Testis (tissue), 2 donors: ENCODE measurements at regions not wholly inside any gene's neighbourhood (a gene's known extent, or its start where the extent isn't known, plus 50 kb on each side); places are given as distances from the start of the nearest gene placed in this dataset.

Experiments used
- CTCF ChIP-seq, 3 experiments: fragments of 450-650 bp in 2 of 3; fragments of 200-600 bp in 1 of 3; sonication (generic) in 1 of 3; IDR thresholded peaks; one replicate each; pipeline ENCODE4 v1.5.1; 2016 to 2019; ENCODE audit warnings: antibody characterized with exemption in 3 of 3, mild to moderate bottlenecking in 2 of 3, moderate library complexity in 1 of 3
- POLR2A ChIP-seq: fragments of 450-650 bp; IDR thresholded peaks from one replicate; pipeline ENCODE4 v1.6.1; 2017; ENCODE audit warnings: antibody characterized with exemption, mild to moderate bottlenecking, moderate library complexity

DNA sequence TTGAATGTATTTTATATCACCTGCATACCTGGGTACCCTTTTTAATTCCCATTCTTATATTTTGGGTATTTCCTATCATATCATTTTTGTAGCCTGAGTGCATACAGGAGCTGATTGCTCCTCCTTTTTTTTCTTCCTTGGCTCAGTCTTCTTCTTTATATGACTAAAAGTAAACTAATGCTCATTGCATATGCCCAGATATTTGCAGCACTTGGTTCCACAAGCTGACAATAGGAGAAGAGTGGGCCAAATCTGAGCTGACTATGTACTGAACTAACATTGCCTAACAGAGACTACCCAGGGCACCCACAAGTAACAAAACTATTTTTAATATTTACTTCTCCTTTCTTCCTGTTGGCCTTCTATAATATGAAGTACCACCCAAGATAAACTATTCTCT lies 131.7 kb upstream of the SPOPL start:
- no peak for TF ChIP-seq CTCF (IDR thresholded peaks at IDR 0.05)
- no peak for TF ChIP-seq POLR2A
